BE2C (cell line): ENCODE measurements at regions not wholly inside any gene's neighbourhood (a gene's known extent, or its start where the extent isn't known, plus 50 kb on each side); places are given as distances from the start of the nearest gene placed in this dataset.

Experiments used
- DNase-seq: peaks from one replicate; pipeline ENCODE4 v3.0.0-alpha.2; 2020
- H3K27me3 ChIP-seq: fragments of 250-450 bp; sonication (Bioruptor Pico); 2 replicates; pipeline ENCODE4 v1.5.1; 2020; ENCODE audit warnings: mild to moderate bottlenecking
- H3K36me3 ChIP-seq: fragments of 250-450 bp; sonication (Bioruptor Pico); 2 replicates; pipeline ENCODE4 v1.5.1; 2020; ENCODE audit warnings: mild to moderate bottlenecking
- H3K4me1 ChIP-seq: fragments of 250-450 bp; sonication (Bioruptor Pico); 2 replicates; pipeline ENCODE4 v1.5.1; 2020
- H3K4me3 ChIP-seq: 2 replicates; pipeline ENCODE4 v1.5.1; 2011; ENCODE audit warnings: low read depth, low read length
- H3K9me3 ChIP-seq: fragments of 250-450 bp; sonication (Bioruptor Pico); 2 replicates; pipeline ENCODE4 v1.5.1; 2020
- CTCF ChIP-seq: IDR thresholded peaks from 2 replicates; pipeline ENCODE4 v1.5.1; 2012; ENCODE audit warnings: mild to moderate bottlenecking, low read depth, low read length

GRCh38 chr5:67350618-67351201 lies 154.1 kb upstream of the CD180 start:
- Histone ChIP-seq H3K4me3 (peak overlapping the region; percentile 56), H3K4me1 (peaks cover 50% of the 10 kb centered on the region), H3K9me3 (no peaks in the 10 kb centered on the region), H3K27me3 (no peaks in the 10 kb centered on the region), H3K36me3 (no peaks in the 10 kb centered on the region)
- no peak; the same call in 1 of the 2 replicates for TF ChIP-seq CTCF
- DNase-seq, result peak; percentile 49

- H3K4me3 ChIP-seq, result peak overlapping the region; percentile 56
- no peaks in the 10 kb centered on the region for H3K36me3 ChIP-seq
- H3K9me3 ChIP-seq, result no peaks in the 10 kb centered on the region
- peak; percentile 28 for TF ChIP-seq CTCF
- DNase-seq, result peak; percentile 51
- H3K27me3 ChIP-seq, result no peaks in the 10 kb centered on the region
- peaks cover 44% of the 10 kb centered on the region for H3K4me1 ChIP-seq
These were observed 153.6 kb upstream of the CD180 start for GRCh38 chr5:67350185-67350584.

GRCh38 chr5:67347821-67348220 lies 151.2 kb upstream of the CD180 start:
- no peak for DNase-seq
- Histone ChIP-seq H3K4me1 (peaks cover 21% of the 10 kb centered on the region), H3K4me3 (no peak overlapping the region), H3K9me3 (no peaks in the 10 kb centered on the region), H3K27me3 (no peaks in the 10 kb centered on the region), H3K36me3 (no peaks in the 10 kb centered on the region)
- no peak for TF ChIP-seq CTCF

GRCh38 chr5:67346611-67347010 lies 150.0 kb upstream of the CD180 start:
- H3K4me1 ChIP-seq, result peaks cover 26% of the 10 kb centered on the region

GRCh38 chr5:67344870-67345269 lies 148.3 kb upstream of the CD180 start:
- Histone ChIP-seq H3K27me3 (no peaks in the 10 kb centered on the region), H3K9me3 (no peaks in the 10 kb centered on the region), H3K4me3 (no peak overlapping the region), H3K36me3 (no peaks in the 10 kb centered on the region), H3K4me1 (peaks cover 15% of the 10 kb centered on the region)
- DNase-seq, result no peak
- TF ChIP-seq CTCF, result no peak

More at GRCh38 chr5:67346611-67347010, 150.0 kb upstream of the CD180 start:
- no peak for TF ChIP-seq CTCF
- H3K9me3 ChIP-seq, result no peaks in the 10 kb centered on the region
- H3K4me3 ChIP-seq, result no peak overlapping the region
- H3K27me3 ChIP-seq, result no peaks in the 10 kb centered on the region
- H3K36me3 ChIP-seq, result no peaks in the 10 kb centered on the region
- DNase-seq, result no peak

GRCh38 chr5:67343835-67344234 lies 147.2 kb upstream of the CD180 start:
- H3K9me3 ChIP-seq, result no peaks in the 10 kb centered on the region
- no peak for TF ChIP-seq CTCF
- no peaks in the 10 kb centered on the region for H3K36me3 ChIP-seq
- peaks cover 12% of the 10 kb centered on the region for H3K4me1 ChIP-seq
- H3K27me3 ChIP-seq, result no peaks in the 10 kb centered on the region
- H3K4me3 ChIP-seq, result no peak overlapping the region
- DNase-seq, result no peak
